ENCODE measurements at regions not wholly inside any gene's neighbourhood (a gene's known extent, or its start where the extent isn't known, plus 50 kb on each side); places are given as distances from the start of the nearest gene placed in this dataset.
A peak's percentile ranks its signal among the peaks of the same experiment; 100 is the strongest.

- TF ChIP-seq REST (IDR thresholded peaks at IDR 0.05; ENCODE audit: low read depth) = no peak
- no peak for TF ChIP-seq EP300 (IDR thresholded peaks at IDR 0.05; ENCODE audit: borderline replicate concordance)
- no peak for TF ChIP-seq TAF1 (IDR thresholded peaks at IDR 0.05; ENCODE audit: low read depth)
- TF ChIP-seq TCF12 (IDR thresholded peaks at IDR 0.05; ENCODE audit: low read depth) = no peak
- no peak for TF ChIP-seq CEBPB (IDR thresholded peaks at IDR 0.05)
- TF ChIP-seq MAX (IDR thresholded peaks at IDR 0.05) = no peak
- TF ChIP-seq RAD21 (IDR thresholded peaks at IDR 0.05; ENCODE audit: low read depth) = peak; percentile 51
These were observed 58.0 kb upstream of the FRMPD4 start for GRCh38 chrX:12080265-12080664.

Data from Ishikawa (cell line).